HepG2 (cell line): ENCODE measurements at regions not wholly inside any gene's neighbourhood (a gene's known extent, or its start where the extent isn't known, plus 50 kb on each side); places are given as distances from the start of the nearest gene placed in this dataset.

Source experiments
- ATAC-seq: fragments of 200-7000 bp; cut with Tn5 transposase; 3 replicates; pipeline ENCODE4 v1.9.1; 2020; ENCODE audit warnings: mild to moderate bottlenecking, moderate library complexity
- BruUV-seq: library from RNA; stranded (reverse); fragments of 400-500 nt; replicated peaks from 2 replicates; lab custom pipeline; 2021; lab: Mats Ljungman, UMichigan
- CTCF ChIA-PET: fragments of 300-600 bp; formaldehyde crosslinking; extraction: SDS; loops from one replicate; lab custom pipeline; 2021; ENCODE audit warnings: low total read pairs, inconsistent platforms, low intra/inter-chr PET ratio; lab: Yijun Ruan, JAX
- POLR2A ChIA-PET: fragments of 350-600 bp; sonication (Branson Sonifier 250); formaldehyde crosslinking; loops from one replicate; lab custom pipeline; 2020; ENCODE audit warnings: antibody characterized with exemption, inconsistent platforms; lab: Yijun Ruan, JAX
- DNase-seq: peaks from one replicate; pipeline ENCODE4 v3.0.0-alpha.2; 2015; ENCODE audit warnings: low spot score
- FAIRE-seq: peaks from 3 replicates; lab custom pipeline; 2011; peaks lifted over from hg19 to GRCh38; lab: Jason Lieb, UNC
- H2AFZ ChIP-seq: one replicate; pipeline ENCODE4 v1.6.1; 2011; ENCODE audit warnings: low read length, inconsistent platforms
- H3K27ac ChIP-seq: fragments of 300-600 bp; 3 replicates; pipeline ENCODE4 v1.8.0; 2011; ENCODE audit warnings: mixed run types, mild to moderate bottlenecking, mixed read lengths, low read length, inconsistent platforms; ENCODE audit not compliant: insufficient read depth; ENCODE audit errors: extremely low read length
- H3K27me3 ChIP-seq, 2 experiments: fragments of 200-600 bp in 1 of 2; 2 replicates in 1 of 2; 3 replicates in 1 of 2; pipeline versions ENCODE4 v1.6.0 to v1.8.0; 2011; ENCODE audit warnings: low read length in 2 of 2, mild to moderate bottlenecking in 2 of 2, moderate library complexity in 2 of 2, inconsistent platforms in 1 of 2; ENCODE audit not compliant: insufficient read depth in 2 of 2, control insufficient read depth in 1 of 2
- H3K36me3 ChIP-seq, 2 experiments: fragments of 200-600 bp in 1 of 2; replicated peaks in 1 of 2; 2 replicates in 1 of 2; 3 replicates in 1 of 2; pipeline versions ENCODE4 v1.5.1 to v1.8.0; 2011; ENCODE audit warnings: low read length in 2 of 2, inconsistent platforms in 1 of 2; ENCODE audit not compliant: insufficient read depth in 2 of 2, control insufficient read depth in 1 of 2
- H3K4me1 ChIP-seq: 2 replicates; pipeline ENCODE4 v1.5.1; 2012; ENCODE audit warnings: low read length, inconsistent platforms; ENCODE audit not compliant: insufficient read depth
- H3K4me2 ChIP-seq: 2 replicates; pipeline ENCODE4 v1.6.0; 2011; ENCODE audit warnings: low read depth, low read length, inconsistent platforms
- H3K4me3 ChIP-seq, 3 experiments: fragments of 200-600 bp in 1 of 3; sonication (generic), shearing (Covaris generic) in 1 of 3; replicated peaks in 1 of 3; 2 replicates each; pipeline ENCODE4 v1.5.1; 2011 to 2016; ENCODE audit warnings: low read length in 3 of 3, inconsistent platforms in 2 of 3, low read depth in 2 of 3, mild to moderate bottlenecking in 2 of 3, control low read depth in 1 of 3, mixed read lengths in 1 of 3; ENCODE audit not compliant: insufficient read depth in 1 of 3
- H3K79me2 ChIP-seq: one replicate; pipeline ENCODE4 v1.6.1; 2011; ENCODE audit warnings: low read length, inconsistent platforms; ENCODE audit not compliant: insufficient read depth
- H3K9ac ChIP-seq: 2 replicates; pipeline ENCODE4 v1.6.0; 2011; ENCODE audit warnings: mild to moderate bottlenecking, low read depth, low read length, inconsistent platforms; ENCODE audit not compliant: insufficient read depth
- H3K9me3 ChIP-seq: 2 replicates; pipeline ENCODE4 v1.5.1; 2012; ENCODE audit warnings: mild to moderate bottlenecking, low read length
- H4K20me1 ChIP-seq: 2 replicates; pipeline ENCODE4 v1.6.0; 2011; ENCODE audit warnings: inconsistent platforms, mild to moderate bottlenecking, low read length, moderate library complexity; ENCODE audit not compliant: insufficient read depth
- FOXP4 ChIP-seq: sonication (generic); formaldehyde crosslinking; IDR thresholded peaks from 2 replicates; pipeline ENCODE4 v1.4.0; 2020; ENCODE audit warnings: missing genetic modification reagents
- KLF16 ChIP-seq, 2 experiments: sonication (generic) in 1 of 2; formaldehyde crosslinking in 1 of 2; IDR thresholded peaks; 2 replicates each; pipeline versions ENCODE4 v1.6.1 to v1.8.0; 2016 to 2023; ENCODE audit warnings: missing genetic modification reagents in 2 of 2, missing compliant biosample characterization in 1 of 2
- POLR2AphosphoS5 ChIP-seq: IDR thresholded peaks from 2 replicates; pipeline ENCODE4 v1.6.1; 2012; ENCODE audit warnings: low read depth, low read length
- ZBTB40 ChIP-seq, 2 experiments: fragments of 450-650 bp in 1 of 2; sonication (generic) in 1 of 2; formaldehyde crosslinking in 1 of 2; IDR thresholded peaks; 2 replicates each; pipeline versions ENCODE4 v1.6.1 to v1.8.0; 2016 to 2022; ENCODE audit warnings: antibody characterized with exemption in 1 of 2, mild to moderate bottlenecking in 1 of 2, missing genetic modification reagents in 1 of 2
- ZBTB44 ChIP-seq: sonication (generic); formaldehyde crosslinking; IDR thresholded peaks from 2 replicates; pipeline ENCODE4 v1.4.0; 2020; ENCODE audit warnings: missing genetic modification reagents
- ZNF598 ChIP-seq: sonication (generic); formaldehyde crosslinking; IDR thresholded peaks from 2 replicates; pipeline ENCODE4 v1.5.1; 2020; ENCODE audit warnings: mild to moderate bottlenecking, missing genetic modification reagents, borderline replicate concordance
- ZNF761 ChIP-seq: sonication (generic); formaldehyde crosslinking; conservative IDR thresholded peaks from 2 replicates; pipeline ENCODE4 v1.4.0; 2020; ENCODE audit warnings: mild to moderate bottlenecking, missing genetic modification reagents
- ZSCAN20 ChIP-seq: sonication (generic); formaldehyde crosslinking; IDR thresholded peaks from 2 replicates; pipeline ENCODE4 v1.4.0; 2020; ENCODE audit warnings: missing genetic modification reagents, mild to moderate bottlenecking, borderline replicate concordance
- WGBS: methylation state at CpG from one replicate; pipeline ENCODE4 v1.1.6; 2017; ENCODE audit warnings: low lambda C conversion rate; 5-methylcytosine and 5-hydroxymethylcytosine counted together
- in situ Hi-C: cut with HindIII; loops from 2 replicates; pipeline ENCODE4 v1.10.0; 2017; ENCODE audit warnings: low pct_unique_long_range_greater_than_20kb; ENCODE audit not compliant: extremely low pct_ligation_motif_present
- intact Hi-C: fragments of 100-400 bp; cut with micrococcal nuclease; formaldehyde crosslinking; loops from one replicate; pipeline ENCODE4 v1.10.0; 2022; ENCODE audit not compliant: unreplicated experiment

GRCh38 chr16:19940195-19940594 is 55.5 kb upstream of the GPRC5B start (continued):
- peak; percentile 37; the same call in 1 of the 2 replicates for TF ChIP-seq ZBTB40 (IDR thresholded peaks at IDR 0.05)
- peak; percentile 98 for TF ChIP-seq ZBTB40 (CRISPR knock-in tag; IDR thresholded peaks at IDR 0.05)

GRCh38 chr16:19939553-19939952 is 54.9 kb upstream of the GPRC5B start:
- WGBS: 39% methylated on average over 5 of the region's 5 CpGs
- H3K27me3 ChIP-seq: peaks cover 0 to 19% of the 10 kb centered on the region in 2 experiments; a peak in 1 of 5 replicates
- TF ChIP-seq ZNF598 (CRISPR knock-in tag): no peak
- TF ChIP-seq POLR2AphosphoS5: no peak
- no peak for TF ChIP-seq ZNF761
- no peak for TF ChIP-seq FOXP4
- no peak for TF ChIP-seq ZSCAN20 (CRISPR knock-in tag)
- TF ChIP-seq ZBTB44 (CRISPR knock-in tag): no peak
- TF ChIP-seq KLF16 (CRISPR knock-in tag; IDR thresholded peaks at IDR 0.05): no peak
- CTCF ChIA-PET: no interaction called here
- no peak overlapping the region for H3K4me3 ChIP-seq
- in situ Hi-C loops: no loop called here
- H3K27ac ChIP-seq: no peak overlapping the region
- H4K20me1 ChIP-seq: no peaks in the 10 kb centered on the region
- no peaks in the 10 kb centered on the region for H3K36me3 ChIP-seq
- FAIRE-seq (no peak), DNase-seq (no peak), ATAC-seq (no peak)
- H3K4me2 ChIP-seq: no peak overlapping the region
- H3K9me3 ChIP-seq: no peaks in the 10 kb centered on the region
- POLR2A ChIA-PET: no interaction called here
- intact Hi-C loops: no loop called here
- no peak overlapping the region for H2AFZ ChIP-seq
- H3K4me1 ChIP-seq: no peaks in the 10 kb centered on the region
- BruUV-seq: no TSS peak
- no peaks in the 10 kb centered on the region for H3K79me2 ChIP-seq
- H3K9ac ChIP-seq: no peak overlapping the region
